HepG2 (cell line): ENCODE measurements at regions not wholly inside any gene's neighbourhood (a gene's known extent, or its start where the extent isn't known, plus 50 kb on each side); places are given as distances from the start of the nearest gene placed in this dataset.

ENCODE experiments used
- CEBPB ChIP-seq: IDR thresholded peaks from 2 replicates; pipeline ENCODE4 v1.6.1; 2011; ENCODE audit warnings: low read depth, low read length, improper control_type of control experiment, borderline replicate concordance
- FOXA1 ChIP-seq, 2 experiments: fragments of 450-650 bp in 1 of 2; sonication (generic) in 1 of 2; formaldehyde crosslinking in 1 of 2; IDR thresholded peaks; 2 replicates each; pipeline versions ENCODE4 v1.4.0 to v1.6.1; 2016 to 2020; ENCODE audit warnings: missing genetic modification reagents in 1 of 2
- HMG20A ChIP-seq: IDR thresholded peaks from 2 replicates; pipeline ENCODE4 v1.6.1; 2016; ENCODE audit warnings: borderline replicate concordance
- KDM6A ChIP-seq: IDR thresholded peaks from 2 replicates; pipeline ENCODE4 v1.6.1; 2016; ENCODE audit warnings: low read depth
- MATR3 ChIP-seq: sonication (generic); formaldehyde crosslinking; IDR thresholded peaks from 2 replicates; pipeline ENCODE4 v1.4.0; 2020; ENCODE audit warnings: missing genetic modification reagents
- NBN ChIP-seq: fragments of 450-650 bp; conservative IDR thresholded peaks from 2 replicates; pipeline ENCODE4 v1.6.1; 2017
- TOPORS ChIP-seq: sonication (generic); formaldehyde crosslinking; IDR thresholded peaks from 2 replicates; pipeline ENCODE4 v1.8.0; 2023; ENCODE audit warnings: mild to moderate bottlenecking, missing genetic modification reagents
- ZBTB21 ChIP-seq: sonication (generic); formaldehyde crosslinking; IDR thresholded peaks from 2 replicates; pipeline ENCODE4 v1.4.0; 2020; ENCODE audit warnings: missing genetic modification reagents
- ZNF558 ChIP-seq: sonication (generic); formaldehyde crosslinking; IDR thresholded peaks from 2 replicates; pipeline ENCODE4 v1.9.0; 2022; ENCODE audit warnings: mild to moderate bottlenecking, missing genetic modification reagents, borderline replicate concordance
- TF ChIP-seq, protein P1 (sequence below): sonication (generic); formaldehyde crosslinking; IDR thresholded peaks from 2 replicates; pipeline ENCODE4 v1.5.0; 2020; ENCODE audit warnings: mild to moderate bottlenecking, missing genetic modification reagents, moderate library complexity
- TF ChIP-seq, protein P2 (sequence below): sonication (generic); formaldehyde crosslinking; IDR thresholded peaks from 2 replicates; pipeline ENCODE4 v1.4.0; 2020; ENCODE audit warnings: missing genetic modification reagents

DNA sequence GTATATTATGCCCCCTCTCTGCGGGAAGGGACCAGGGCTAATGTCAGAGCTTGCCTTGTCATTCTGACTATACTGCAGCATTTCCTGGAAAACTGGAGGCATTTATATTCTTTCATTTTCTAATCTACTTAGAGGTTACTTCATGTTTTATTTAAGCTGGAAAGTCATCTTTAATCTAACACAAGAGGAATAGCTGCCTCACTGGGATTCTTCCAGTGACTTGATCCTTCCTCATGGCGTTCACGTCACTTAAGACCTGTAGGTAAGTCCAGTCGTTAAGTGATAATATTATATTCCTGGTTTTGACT is 727.6 kb upstream of the DDX18 start:
- no peak for TF ChIP-seq NBN
- TF ChIP-seq, protein P1, sequence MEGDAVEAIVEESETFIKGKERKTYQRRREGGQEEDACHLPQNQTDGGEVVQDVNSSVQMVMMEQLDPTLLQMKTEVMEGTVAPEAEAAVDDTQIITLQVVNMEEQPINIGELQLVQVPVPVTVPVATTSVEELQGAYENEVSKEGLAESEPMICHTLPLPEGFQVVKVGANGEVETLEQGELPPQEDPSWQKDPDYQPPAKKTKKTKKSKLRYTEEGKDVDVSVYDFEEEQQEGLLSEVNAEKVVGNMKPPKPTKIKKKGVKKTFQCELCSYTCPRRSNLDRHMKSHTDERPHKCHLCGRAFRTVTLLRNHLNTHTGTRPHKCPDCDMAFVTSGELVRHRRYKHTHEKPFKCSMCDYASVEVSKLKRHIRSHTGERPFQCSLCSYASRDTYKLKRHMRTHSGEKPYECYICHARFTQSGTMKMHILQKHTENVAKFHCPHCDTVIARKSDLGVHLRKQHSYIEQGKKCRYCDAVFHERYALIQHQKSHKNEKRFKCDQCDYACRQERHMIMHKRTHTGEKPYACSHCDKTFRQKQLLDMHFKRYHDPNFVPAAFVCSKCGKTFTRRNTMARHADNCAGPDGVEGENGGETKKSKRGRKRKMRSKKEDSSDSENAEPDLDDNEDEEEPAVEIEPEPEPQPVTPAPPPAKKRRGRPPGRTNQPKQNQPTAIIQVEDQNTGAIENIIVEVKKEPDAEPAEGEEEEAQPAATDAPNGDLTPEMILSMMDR (CRISPR knock-in tag), result no peak
- TF ChIP-seq KDM6A (CRISPR knock-in tag), result no peak
- no peak for TF ChIP-seq MATR3
- TF ChIP-seq TOPORS (CRISPR knock-in tag), result no peak
- TF ChIP-seq, protein P2, sequence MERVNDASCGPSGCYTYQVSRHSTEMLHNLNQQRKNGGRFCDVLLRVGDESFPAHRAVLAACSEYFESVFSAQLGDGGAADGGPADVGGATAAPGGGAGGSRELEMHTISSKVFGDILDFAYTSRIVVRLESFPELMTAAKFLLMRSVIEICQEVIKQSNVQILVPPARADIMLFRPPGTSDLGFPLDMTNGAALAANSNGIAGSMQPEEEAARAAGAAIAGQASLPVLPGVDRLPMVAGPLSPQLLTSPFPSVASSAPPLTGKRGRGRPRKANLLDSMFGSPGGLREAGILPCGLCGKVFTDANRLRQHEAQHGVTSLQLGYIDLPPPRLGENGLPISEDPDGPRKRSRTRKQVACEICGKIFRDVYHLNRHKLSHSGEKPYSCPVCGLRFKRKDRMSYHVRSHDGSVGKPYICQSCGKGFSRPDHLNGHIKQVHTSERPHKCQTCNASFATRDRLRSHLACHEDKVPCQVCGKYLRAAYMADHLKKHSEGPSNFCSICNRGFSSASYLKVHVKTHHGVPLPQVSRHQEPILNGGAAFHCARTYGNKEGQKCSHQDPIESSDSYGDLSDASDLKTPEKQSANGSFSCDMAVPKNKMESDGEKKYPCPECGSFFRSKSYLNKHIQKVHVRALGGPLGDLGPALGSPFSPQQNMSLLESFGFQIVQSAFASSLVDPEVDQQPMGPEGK (CRISPR knock-in tag), result no peak
- TF ChIP-seq CEBPB, result no peak
- TF ChIP-seq ZBTB21 (CRISPR knock-in tag), result no peak
- no peak for TF ChIP-seq HMG20A (CRISPR knock-in tag)
- TF ChIP-seq FOXA1 (IDR thresholded peaks at IDR 0.05), result no peak
- no peak for TF ChIP-seq FOXA1 (CRISPR knock-in tag; IDR thresholded peaks at IDR 0.05)
- TF ChIP-seq ZNF558, result no peak
